ENCODE measurements at regions not wholly inside any gene's neighbourhood (a gene's known extent, or its start where the extent isn't known, plus 50 kb on each side); places are given as distances from the start of the nearest gene placed in this dataset.
"Not testable (repeated sequence)": the region's sequence is repeated elsewhere in the genome, so short reads cannot be mapped to it uniquely, and the experiment has no call there.

DNA sequence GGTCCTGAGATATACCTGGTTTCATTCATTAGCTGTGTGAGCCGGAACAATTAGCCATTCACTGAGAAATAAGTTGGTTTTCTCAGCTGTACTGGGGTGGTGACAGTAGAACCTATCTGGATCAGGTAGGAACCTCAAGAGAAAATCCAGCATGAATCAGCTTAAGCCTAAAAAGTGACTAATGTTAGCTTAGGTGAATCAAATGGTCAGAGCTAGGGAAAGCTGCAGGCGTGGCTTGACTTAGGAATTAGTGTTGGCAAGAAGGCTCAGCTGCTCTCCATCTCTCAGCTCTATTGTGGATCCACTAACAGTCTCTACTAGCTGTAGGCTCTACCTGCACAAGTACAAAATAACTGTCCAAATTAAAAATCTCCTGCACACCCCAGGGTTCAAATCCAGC lies 1025.5 kb downstream of the RAB28 start:
- TF ChIP-seq, protein P1, sequence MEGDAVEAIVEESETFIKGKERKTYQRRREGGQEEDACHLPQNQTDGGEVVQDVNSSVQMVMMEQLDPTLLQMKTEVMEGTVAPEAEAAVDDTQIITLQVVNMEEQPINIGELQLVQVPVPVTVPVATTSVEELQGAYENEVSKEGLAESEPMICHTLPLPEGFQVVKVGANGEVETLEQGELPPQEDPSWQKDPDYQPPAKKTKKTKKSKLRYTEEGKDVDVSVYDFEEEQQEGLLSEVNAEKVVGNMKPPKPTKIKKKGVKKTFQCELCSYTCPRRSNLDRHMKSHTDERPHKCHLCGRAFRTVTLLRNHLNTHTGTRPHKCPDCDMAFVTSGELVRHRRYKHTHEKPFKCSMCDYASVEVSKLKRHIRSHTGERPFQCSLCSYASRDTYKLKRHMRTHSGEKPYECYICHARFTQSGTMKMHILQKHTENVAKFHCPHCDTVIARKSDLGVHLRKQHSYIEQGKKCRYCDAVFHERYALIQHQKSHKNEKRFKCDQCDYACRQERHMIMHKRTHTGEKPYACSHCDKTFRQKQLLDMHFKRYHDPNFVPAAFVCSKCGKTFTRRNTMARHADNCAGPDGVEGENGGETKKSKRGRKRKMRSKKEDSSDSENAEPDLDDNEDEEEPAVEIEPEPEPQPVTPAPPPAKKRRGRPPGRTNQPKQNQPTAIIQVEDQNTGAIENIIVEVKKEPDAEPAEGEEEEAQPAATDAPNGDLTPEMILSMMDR (IDR thresholded peaks at IDR 0.05; ENCODE audit: borderline replicate concordance, insufficient read depth, low read depth, low read length): no peak

DNA sequence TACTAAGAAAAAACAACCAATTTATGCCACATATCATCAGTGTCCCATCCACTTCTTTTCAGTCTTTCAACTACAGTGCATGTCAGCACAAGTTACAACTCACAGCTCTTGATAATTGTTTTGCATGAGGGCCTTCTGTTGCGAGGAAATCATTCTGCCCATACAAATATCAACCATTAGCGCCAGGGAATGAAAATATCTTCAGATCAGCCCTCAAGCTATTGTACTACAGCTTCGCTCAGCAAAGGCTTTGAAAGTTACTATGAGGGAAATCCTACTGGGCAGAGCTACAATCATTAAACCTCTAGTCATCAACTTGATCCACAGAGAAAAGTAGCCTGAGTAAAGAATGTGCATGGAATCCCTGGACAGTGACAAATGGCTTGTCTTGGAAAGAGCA lies 1023.6 kb upstream of the HS3ST1 start:
- TF ChIP-seq, protein P1 (IDR thresholded peaks at IDR 0.05; ENCODE audit: borderline replicate concordance, insufficient read depth, low read depth, low read length): no peak

More for the DNA sequence above, 1025.5 kb downstream of the RAB28 start:
- H3K4me3 ChIP-seq (ENCODE audit: low read depth, low read length): no peak overlapping the region

DNA sequence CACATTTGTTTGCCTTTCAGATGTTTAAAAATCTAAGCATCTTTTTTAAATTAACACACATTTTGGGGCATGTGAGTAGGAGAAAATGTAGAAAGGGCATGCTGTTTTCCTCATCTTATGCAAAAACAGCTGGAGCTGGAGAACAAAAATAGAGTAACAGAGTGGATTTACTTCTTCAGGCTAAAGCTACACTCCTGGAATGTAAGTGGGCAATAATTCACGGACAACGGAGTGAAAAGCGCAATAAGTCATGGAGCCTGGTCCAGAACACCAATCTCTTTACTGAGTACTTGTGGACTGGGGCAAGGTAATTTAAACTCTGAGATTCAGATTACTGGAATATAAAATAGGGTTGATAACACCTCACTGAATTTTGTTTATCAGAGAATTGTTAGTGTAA lies 1018.8 kb upstream of the HS3ST1 start:
- no peak overlapping the region for H3K4me3 ChIP-seq (ENCODE audit: low read depth, low read length)
- TF ChIP-seq, protein P1 (IDR thresholded peaks at IDR 0.05; ENCODE audit: borderline replicate concordance, insufficient read depth, low read depth, low read length): no peak

More for the DNA sequence above, 1023.6 kb upstream of the HS3ST1 start:
- H3K4me3 ChIP-seq (ENCODE audit: low read depth, low read length): no peak overlapping the region

DNA sequence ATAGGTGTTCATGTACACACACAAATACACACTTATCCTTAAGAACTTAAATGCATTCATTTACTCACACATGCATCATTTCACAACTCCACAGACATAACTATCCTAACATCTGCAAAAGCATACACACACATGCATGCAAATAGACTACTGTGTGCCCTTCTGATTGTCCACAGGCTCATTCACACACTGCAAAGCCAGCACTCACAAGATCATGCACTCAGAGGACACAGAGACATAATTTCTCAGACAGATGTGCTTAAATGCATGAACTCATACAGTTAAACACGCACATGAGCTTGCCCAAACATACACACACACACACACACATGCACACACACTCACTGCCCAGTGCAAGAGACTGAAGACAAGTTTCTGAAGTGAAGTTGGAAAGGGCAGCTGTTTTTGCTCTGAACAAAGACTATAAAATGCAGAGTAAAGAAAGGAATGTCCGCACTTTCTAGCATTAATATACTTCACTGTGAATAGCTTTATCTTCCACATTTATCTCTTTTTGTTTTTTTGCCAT lies 1018.0 kb upstream of the HS3ST1 start:
- TF ChIP-seq, protein P1 (IDR thresholded peaks at IDR 0.05; ENCODE audit: borderline replicate concordance, insufficient read depth, low read depth, low read length): no peak
- no peak overlapping the region for H3K4me3 ChIP-seq (ENCODE audit: low read depth, low read length)

DNA sequence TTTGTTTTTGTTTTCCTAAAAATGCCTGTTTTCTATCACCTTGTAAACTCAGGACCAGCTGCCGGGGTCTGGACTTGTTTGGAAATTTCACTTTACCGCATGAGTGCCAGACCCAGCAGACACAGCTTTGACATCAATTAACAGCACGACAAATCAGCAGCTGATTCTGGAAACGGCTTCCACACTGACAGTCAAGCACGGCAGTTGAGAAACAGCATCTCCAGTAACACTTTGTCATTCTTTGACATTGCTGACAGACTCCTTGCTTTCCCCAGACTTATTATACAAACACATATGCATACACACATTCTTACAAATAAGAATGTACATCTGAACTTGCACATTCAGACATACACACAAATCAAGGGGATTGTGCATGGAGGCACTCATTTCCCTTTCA lies 1017.6 kb upstream of the HS3ST1 start:
- TF ChIP-seq, protein P1 (IDR thresholded peaks at IDR 0.05; ENCODE audit: borderline replicate concordance, insufficient read depth, low read depth, low read length): no peak

DNA sequence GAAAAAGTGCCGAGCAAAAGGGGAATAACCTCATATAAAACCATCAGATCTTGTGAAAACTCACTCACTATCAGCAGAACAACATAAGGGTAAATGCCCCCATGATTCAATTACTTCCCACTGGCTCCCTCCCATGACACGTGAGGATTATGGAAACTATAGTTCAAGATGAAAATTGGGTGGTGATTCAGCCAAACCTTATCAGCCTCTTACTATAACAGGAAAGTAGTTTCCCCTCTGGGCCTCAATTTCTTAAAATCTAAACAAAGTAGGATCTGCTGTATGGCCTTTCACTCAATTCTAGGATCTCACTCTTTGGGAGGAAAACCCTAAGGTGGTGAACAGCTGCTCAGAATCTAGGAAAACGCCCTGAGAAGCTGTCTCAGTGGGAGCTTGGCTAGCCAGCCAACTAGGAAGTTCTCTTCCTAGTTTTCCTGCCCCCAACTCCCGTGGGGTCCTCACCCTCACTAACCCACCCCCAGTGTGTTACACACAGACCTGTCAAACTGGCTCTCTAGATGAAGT lies 1017.1 kb upstream of the HS3ST1 start:
- H3K4me3 ChIP-seq (ENCODE audit: low read depth, low read length): no peak overlapping the region
- TF ChIP-seq, protein P1 (IDR thresholded peaks at IDR 0.05; ENCODE audit: borderline replicate concordance, insufficient read depth, low read depth, low read length): no peak

More for the DNA sequence above, 1017.6 kb upstream of the HS3ST1 start:
- H3K4me3 ChIP-seq (ENCODE audit: low read depth, low read length): no peak overlapping the region

DNA sequence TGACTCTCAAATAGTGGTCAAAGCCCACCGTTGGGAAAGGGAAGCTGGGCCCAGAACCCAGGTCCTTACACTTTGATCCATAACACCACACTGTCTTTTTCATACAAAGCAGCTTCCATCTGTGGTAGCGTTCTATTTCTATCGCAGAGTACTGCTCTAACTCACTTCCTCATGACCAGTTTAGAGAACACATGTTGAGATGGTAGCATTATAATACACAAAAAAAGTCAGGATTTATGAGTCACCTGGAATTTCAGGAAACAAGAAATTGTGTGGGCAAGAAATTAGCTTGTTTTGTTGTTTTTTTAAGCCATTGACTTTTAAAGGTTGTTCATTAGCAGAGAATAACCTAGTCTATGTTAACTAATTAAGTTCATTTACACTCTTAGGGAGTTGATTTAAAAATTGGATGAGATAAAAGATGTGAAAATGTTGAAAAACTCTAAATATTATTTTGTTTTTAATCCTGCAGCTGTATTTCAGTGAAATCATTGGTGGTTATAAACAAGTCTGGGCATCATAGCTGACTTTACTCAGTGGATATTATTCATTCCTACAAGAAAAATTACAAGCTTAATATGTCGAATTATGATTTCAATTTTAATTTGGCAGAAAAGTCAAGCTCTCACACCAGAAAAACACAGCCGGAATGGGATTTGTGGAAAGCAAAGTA lies 1011.1 kb upstream of the HS3ST1 start:
- TF ChIP-seq, protein P1 (IDR thresholded peaks at IDR 0.05; ENCODE audit: borderline replicate concordance, insufficient read depth, low read depth, low read length): no peak
- no peak overlapping the region for H3K4me3 ChIP-seq (ENCODE audit: low read depth, low read length)

DNA sequence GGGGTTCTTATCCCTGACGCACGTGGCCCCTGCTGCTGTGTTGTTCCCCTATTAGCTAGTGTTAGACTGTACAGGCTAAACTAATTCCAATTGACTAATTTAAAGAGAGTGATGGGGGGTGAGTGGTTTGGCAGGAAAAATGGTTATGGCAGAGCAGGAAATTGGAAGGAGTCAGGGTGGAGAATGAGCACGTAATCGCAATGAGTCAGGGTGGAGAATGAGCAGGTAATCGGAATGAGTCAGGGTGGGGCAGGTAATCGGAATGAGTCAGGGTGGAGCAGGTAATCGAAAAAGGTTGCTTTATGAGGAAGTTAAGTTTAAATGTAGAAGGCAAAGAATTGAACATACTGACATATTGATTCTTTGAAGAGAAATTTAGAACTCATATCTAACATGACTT lies 1002.6 kb upstream of the HS3ST1 start:
- not testable (repeated sequence) for H3K4me3 ChIP-seq (ENCODE audit: low read depth, low read length)

All from GM12875 (cell line).